Nephron (organoid): ENCODE measurements at regions not wholly inside any gene's neighbourhood (a gene's known extent, or its start where the extent isn't known, plus 50 kb on each side); places are given as distances from the start of the nearest gene placed in this dataset.
"Not testable (repeated sequence)": the region's sequence is repeated elsewhere in the genome, so short reads cannot be mapped to it uniquely, and the experiment has no call there.

Experiments
- H3K27ac Mint-ChIP-seq, 3 experiments: 2 replicates each; pipeline ENCODE4 v1.8.0; 2020; ENCODE audit warnings: mixed read lengths in 3 of 3, mild to moderate bottlenecking in 2 of 3, moderate library complexity in 1 of 3
- H3K27me3 Mint-ChIP-seq: 2 replicates; pipeline ENCODE4 v1.8.0; 2021; ENCODE audit warnings: low read depth, mild to moderate bottlenecking, moderate library complexity, mixed read lengths
- H3K36me3 Mint-ChIP-seq: 2 replicates; pipeline ENCODE4 v1.8.0; 2020; ENCODE audit warnings: low read depth, mixed read lengths
- H3K4me1 Mint-ChIP-seq: 2 replicates; pipeline ENCODE4 v1.8.0; 2020; ENCODE audit warnings: mixed read lengths
- H3K4me3 Mint-ChIP-seq, 3 experiments: 2 replicates each; pipeline ENCODE4 v1.8.0; 2020; ENCODE audit warnings: mild to moderate bottlenecking in 3 of 3, mixed read lengths in 3 of 3, moderate library complexity in 2 of 3
- H3K9me3 Mint-ChIP-seq: 2 replicates; pipeline ENCODE4 v1.8.0; 2020; ENCODE audit warnings: mixed read lengths
- CTCF ChIP-seq, 3 experiments: fragments of 200-600 bp; sonication (generic); IDR thresholded peaks; one replicate each; pipeline ENCODE4 v1.5.0; 2021; ENCODE audit warnings: antibody characterized with exemption in 3 of 3; ENCODE audit not compliant: unreplicated experiment in 3 of 3

GRCh38 chrX:148284056-148284455 is 216.4 kb upstream of the AFF2 start:
- Mint-ChIP-seq H3K27me3 (no peaks in the 10 kb centered on the region), H3K36me3 (no peaks in the 10 kb centered on the region), H3K9me3 (peaks cover 2% of the 10 kb centered on the region), H3K4me3 (no peak overlapping the region), H3K27ac (no peak overlapping the region), H3K4me1 (no peaks in the 10 kb centered on the region)
- no peak for TF ChIP-seq CTCF (IDR thresholded peaks at IDR 0.05; ENCODE audit: unreplicated experiment in 3 of 3)

- H3K4me3 Mint-ChIP-seq = no peak overlapping the region
- no peak for TF ChIP-seq CTCF (IDR thresholded peaks at IDR 0.05; ENCODE audit: unreplicated experiment in 3 of 3)
- no peaks in the 10 kb centered on the region for H3K4me1 Mint-ChIP-seq
- H3K36me3 Mint-ChIP-seq = no peaks in the 10 kb centered on the region
- no peak overlapping the region for H3K27ac Mint-ChIP-seq
- peaks cover 2% of the 10 kb centered on the region for H3K9me3 Mint-ChIP-seq
- H3K27me3 Mint-ChIP-seq = no peaks in the 10 kb centered on the region
Measured at GRCh38 chrX:148284821-148285220, 215.6 kb upstream of the AFF2 start.

- Mint-ChIP-seq H3K9me3 (peaks cover 2% of the 10 kb centered on the region), H3K4me1 (no peaks in the 10 kb centered on the region), H3K27me3 (no peaks in the 10 kb centered on the region), H3K36me3 (no peaks in the 10 kb centered on the region), H3K4me3 (no peak overlapping the region), H3K27ac (no peak overlapping the region)
- TF ChIP-seq CTCF (IDR thresholded peaks at IDR 0.05; ENCODE audit: unreplicated experiment in 3 of 3) = no peak
Measured at GRCh38 chrX:148288451-148288850, 212.0 kb upstream of the AFF2 start.

- Mint-ChIP-seq H3K4me1 (no peaks in the 10 kb centered on the region), H3K27me3 (no peaks in the 10 kb centered on the region), H3K27ac (no peak overlapping the region), H3K9me3 (peaks cover 2% of the 10 kb centered on the region), H3K36me3 (no peaks in the 10 kb centered on the region), H3K4me3 (no peak overlapping the region)
- no peak for TF ChIP-seq CTCF (IDR thresholded peaks at IDR 0.05; ENCODE audit: unreplicated experiment in 3 of 3)
Measured at GRCh38 chrX:148290041-148290440, 210.4 kb upstream of the AFF2 start.

GRCh38 chrX:148290931-148291330 is 209.5 kb upstream of the AFF2 start:
- Mint-ChIP-seq H3K36me3 (no peaks in the 10 kb centered on the region), H3K4me3 (no peak overlapping the region), H3K4me1 (no peaks in the 10 kb centered on the region), H3K27me3 (no peaks in the 10 kb centered on the region), H3K9me3 (peaks cover 6% of the 10 kb centered on the region), H3K27ac (no peak overlapping the region)
- TF ChIP-seq CTCF (IDR thresholded peaks at IDR 0.05; ENCODE audit: unreplicated experiment in 3 of 3) = no peak

- no peaks in the 10 kb centered on the region for H3K27me3 Mint-ChIP-seq
- H3K9me3 Mint-ChIP-seq = peaks cover 18% of the 10 kb centered on the region
- no peak overlapping the region for H3K4me3 Mint-ChIP-seq
- no peaks in the 10 kb centered on the region for H3K4me1 Mint-ChIP-seq
- no peak for TF ChIP-seq CTCF (IDR thresholded peaks at IDR 0.05; ENCODE audit: unreplicated experiment in 3 of 3)
- H3K27ac Mint-ChIP-seq = no peak overlapping the region
- no peaks in the 10 kb centered on the region for H3K36me3 Mint-ChIP-seq
Measured at GRCh38 chrX:148298737-148299136, 201.7 kb upstream of the AFF2 start.

GRCh38 chrX:148305214-148305613 is 195.2 kb upstream of the AFF2 start:
- H3K36me3 Mint-ChIP-seq, H3K27me3 Mint-ChIP-seq, H3K4me3 Mint-ChIP-seq, H3K27ac Mint-ChIP-seq, H3K4me1 Mint-ChIP-seq: not testable (repeated sequence)
- H3K9me3 Mint-ChIP-seq = peaks cover 21% of the 10 kb centered on the region
